HFFc6 (cell line): ENCODE measurements at regions not wholly inside any gene's neighbourhood (a gene's known extent, or its start where the extent isn't known, plus 50 kb on each side); places are given as distances from the start of the nearest gene placed in this dataset.

ENCODE experiments used
- DNase-seq: peaks from one replicate; pipeline ENCODE4 v3.0.0-alpha.2; 2018
- H3K27ac Mint-ChIP-seq: 2 replicates; pipeline ENCODE4 v1.8.0; 2020; ENCODE audit warnings: mild to moderate bottlenecking, mixed read lengths
- H3K27me3 Mint-ChIP-seq: 2 replicates; pipeline ENCODE4 v1.8.0; 2021; ENCODE audit warnings: mild to moderate bottlenecking, moderate library complexity, mixed read lengths; ENCODE audit not compliant: insufficient read depth
- H3K36me3 Mint-ChIP-seq: 2 replicates; pipeline ENCODE4 v1.8.0; 2021; ENCODE audit warnings: low read depth, mixed read lengths
- H3K4me1 Mint-ChIP-seq: 2 replicates; pipeline ENCODE4 v1.8.0; 2020; ENCODE audit warnings: low read depth, mixed read lengths
- H3K4me3 Mint-ChIP-seq: 2 replicates; pipeline ENCODE4 v1.8.0; 2020; ENCODE audit warnings: mild to moderate bottlenecking, moderate library complexity, mixed read lengths
- H3K9me3 Mint-ChIP-seq: 2 replicates; pipeline ENCODE4 v1.8.0; 2020; ENCODE audit warnings: mild to moderate bottlenecking, mixed read lengths
- CTCF ChIP-seq: fragments of 200-600 bp; sonication (generic); IDR thresholded peaks from 2 replicates; pipeline ENCODE4 v1.5.0; 2021; ENCODE audit warnings: antibody characterized with exemption, mild to moderate bottlenecking

GRCh38 chr9:16033921-16034691, 481.3 kb downstream of the CCDC171 start:
- Mint-ChIP-seq H3K36me3 (peaks cover 9% of the 10 kb centered on the region), H3K27ac (no peak overlapping the region), H3K4me3 (no peak overlapping the region), H3K9me3 (peaks cover 10% of the 10 kb centered on the region), H3K27me3 (no peaks in the 10 kb centered on the region; the same call in 1 of the 2 replicates), H3K4me1 (peaks cover 40% of the 10 kb centered on the region)
- no peak for DNase-seq
- no peak for TF ChIP-seq CTCF

- Mint-ChIP-seq H3K27me3 (no peaks in the 10 kb centered on the region), H3K4me1 (peaks cover 20% of the 10 kb centered on the region)
Observed at GRCh38 chr9:16039218-16039987, 486.6 kb downstream of the CCDC171 start.

GRCh38 chr9:16039988-16040761, 487.3 kb downstream of the CCDC171 start:
- DNase-seq: no peak
- no peak for TF ChIP-seq CTCF
- no peak overlapping the region for H3K4me3 Mint-ChIP-seq
- peaks cover 26% of the 10 kb centered on the region for H3K4me1 Mint-ChIP-seq
- H3K27ac Mint-ChIP-seq: no peak overlapping the region
- no peaks in the 10 kb centered on the region for H3K36me3 Mint-ChIP-seq
- no peaks in the 10 kb centered on the region for H3K27me3 Mint-ChIP-seq
- H3K9me3 Mint-ChIP-seq: no peaks in the 10 kb centered on the region

More at GRCh38 chr9:16039218-16039987, 486.6 kb downstream of the CCDC171 start:
- Mint-ChIP-seq H3K9me3 (no peaks in the 10 kb centered on the region), H3K27ac (no peak overlapping the region), H3K36me3 (no peaks in the 10 kb centered on the region), H3K4me3 (no peak overlapping the region)
- no peak for DNase-seq
- TF ChIP-seq CTCF: peak; percentile 55

GRCh38 chr9:16043756-16044578, 491.1 kb downstream of the CCDC171 start:
- Mint-ChIP-seq H3K27me3 (peaks cover 3% of the 10 kb centered on the region; the same call in 1 of the 2 replicates), H3K36me3 (no peaks in the 10 kb centered on the region), H3K9me3 (no peaks in the 10 kb centered on the region), H3K4me3 (no peak overlapping the region), H3K4me1 (peaks cover 26% of the 10 kb centered on the region), H3K27ac (peak overlapping the region; percentile 23; the same call in 1 of the 2 replicates)
- no peak for DNase-seq
- no peak for TF ChIP-seq CTCF

GRCh38 chr9:16044579-16044881, 491.7 kb downstream of the CCDC171 start:
- Mint-ChIP-seq H3K27me3 (peaks cover 3% of the 10 kb centered on the region; the same call in 1 of the 2 replicates), H3K4me3 (no peak overlapping the region), H3K4me1 (peaks cover 26% of the 10 kb centered on the region), H3K9me3 (no peaks in the 10 kb centered on the region), H3K36me3 (no peaks in the 10 kb centered on the region), H3K27ac (no peak overlapping the region)
- no peak for DNase-seq
- TF ChIP-seq CTCF: no peak
